ENCODE measurements at regions not wholly inside any gene's neighbourhood (a gene's known extent, or its start where the extent isn't known, plus 50 kb on each side); places are given as distances from the start of the nearest gene placed in this dataset.

DNA sequence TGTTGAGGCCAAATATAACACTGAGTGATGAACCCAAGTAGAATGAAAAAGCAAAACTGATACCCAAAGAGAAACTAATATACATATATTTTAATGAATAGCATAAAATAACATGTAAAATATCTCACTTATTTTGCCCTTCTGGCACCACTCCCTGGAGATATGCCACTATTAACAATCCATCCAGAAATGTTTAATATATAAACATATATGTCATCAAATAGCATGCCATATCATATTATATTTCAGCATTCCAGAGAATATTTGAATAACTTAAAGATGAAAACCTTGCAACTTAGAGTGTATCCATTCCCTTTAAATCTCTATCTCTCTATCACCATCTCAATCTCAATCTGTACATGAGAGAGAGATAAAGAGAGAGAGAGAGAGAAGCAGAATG lies 1073.3 kb upstream of the RAG2 start:
- no peak for DNase-seq (ENCODE audit: low spot score)

- no peak for DNase-seq (ENCODE audit: low spot score)
Observed at GRCh38 chr11:37666960-37667359, 1068.9 kb upstream of the RAG2 start.

DNA sequence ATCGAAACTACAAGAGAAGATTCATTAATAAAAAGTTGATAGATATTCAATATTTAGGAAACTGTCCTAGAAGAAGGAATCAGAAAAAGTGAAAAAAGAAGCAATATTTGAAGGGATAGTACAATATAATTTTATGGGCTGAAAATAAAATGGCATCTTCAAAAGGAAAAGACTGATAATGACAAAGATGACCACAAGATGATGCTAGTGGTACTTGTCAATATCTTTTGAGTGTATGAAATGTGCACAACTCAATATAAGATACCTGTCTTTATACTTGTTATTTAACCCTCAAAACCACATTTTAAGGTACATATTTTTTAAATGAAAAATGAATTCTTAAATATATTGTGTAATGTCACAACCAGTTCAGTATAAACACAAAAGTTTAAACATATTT lies 1059.6 kb upstream of the RAG2 start:
- no peak for DNase-seq (ENCODE audit: low spot score)

- DNase-seq (ENCODE audit: low spot score): no peak
Observed at GRCh38 chr11:37647767-37648166, 1049.7 kb upstream of the RAG2 start.

GRCh38 chr11:37643968-37644367 lies 1045.9 kb upstream of the RAG2 start:
- no peak for DNase-seq (ENCODE audit: low spot score)

DNA sequence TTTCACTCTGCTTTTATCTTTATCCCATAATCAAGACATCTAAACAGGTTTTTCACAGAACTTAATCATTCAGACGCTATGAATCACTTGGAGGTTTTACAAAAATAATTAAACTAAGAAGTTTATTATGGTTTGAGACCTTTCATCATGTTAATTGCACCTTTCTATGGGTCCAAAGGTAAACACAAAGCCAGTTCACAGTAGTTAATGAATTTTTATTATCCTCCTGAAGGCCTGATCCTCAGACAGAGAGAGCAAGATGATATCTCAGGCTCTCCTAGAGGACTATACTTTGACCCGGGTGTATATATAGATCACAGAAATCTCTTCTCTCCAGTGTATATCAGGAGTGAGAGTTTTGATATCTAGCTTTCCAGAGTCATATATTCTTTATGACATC lies 1044.3 kb upstream of the RAG2 start:
- DNase-seq (ENCODE audit: low spot score): no peak

GRCh38 chr11:37632748-37633147 lies 1034.7 kb upstream of the RAG2 start:
- DNase-seq (ENCODE audit: low spot score): no peak

GRCh38 chr11:37630866-37631265 lies 1032.8 kb upstream of the RAG2 start:
- DNase-seq (ENCODE audit: low spot score): no peak

- DNase-seq (ENCODE audit: low spot score): no peak
Observed at GRCh38 chr11:37623778-37624177, 1025.7 kb upstream of the RAG2 start.

- no peak for DNase-seq (ENCODE audit: low spot score)
Observed at GRCh38 chr11:37621662-37622061, 1023.6 kb upstream of the RAG2 start.

DNA sequence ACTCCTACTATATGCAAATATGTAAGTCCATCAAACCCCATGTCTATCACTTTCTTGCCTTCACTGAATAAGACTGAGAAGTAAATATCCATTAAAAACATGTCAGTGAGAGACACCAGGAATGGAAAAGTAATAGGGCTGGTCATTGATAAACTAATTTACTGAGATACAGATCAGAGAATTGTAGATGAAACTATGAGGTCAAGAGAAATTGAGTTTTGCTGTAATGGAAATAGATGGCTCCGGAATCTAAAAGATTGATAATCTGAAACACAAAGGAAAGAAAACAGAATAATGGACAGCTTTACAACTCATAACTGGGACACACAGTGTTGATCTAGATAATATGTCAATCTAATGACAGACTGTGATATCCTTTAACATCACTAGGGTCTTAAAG lies 1018.3 kb upstream of the RAG2 start:
- DNase-seq (ENCODE audit: low spot score): no peak

DNA sequence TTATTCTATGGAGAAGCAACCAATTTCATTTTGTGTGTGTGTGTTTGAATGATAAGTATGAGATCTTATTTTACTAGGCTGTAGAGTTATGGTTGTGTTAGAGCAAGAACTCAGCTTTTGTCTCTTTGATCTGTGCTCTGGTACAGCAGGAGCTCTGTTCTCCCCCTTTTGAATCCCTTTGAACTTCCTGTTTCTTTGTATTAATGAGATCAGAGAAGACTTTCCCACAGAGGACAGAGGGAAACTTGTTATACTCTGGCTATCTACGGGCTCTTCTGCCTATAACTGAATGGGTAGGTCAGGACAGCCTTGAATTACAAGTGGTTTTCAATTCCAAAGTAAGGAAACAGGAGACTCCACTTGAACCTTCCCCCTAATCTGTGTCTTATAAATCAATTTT lies 1015.0 kb upstream of the RAG2 start:
- no peak for DNase-seq (ENCODE audit: low spot score)

DNA sequence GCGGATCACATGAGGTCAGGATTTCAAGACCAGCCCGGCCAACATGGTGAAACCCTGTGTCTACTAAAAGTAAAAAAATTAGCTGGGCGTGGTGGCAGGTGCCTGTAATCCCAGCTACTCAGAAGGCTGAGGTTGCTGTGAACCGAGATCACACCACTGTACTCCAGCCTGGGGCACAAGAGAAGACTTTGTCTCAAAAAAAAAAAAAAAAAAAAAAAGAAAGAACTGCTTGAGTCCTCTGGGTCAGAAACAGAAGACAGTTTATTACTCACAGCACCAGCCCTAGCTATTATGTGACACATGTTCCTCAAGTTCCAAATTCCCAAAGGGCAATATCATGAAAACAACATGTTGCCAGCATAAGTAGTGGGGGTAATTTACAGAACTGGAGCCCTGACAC lies 1014.1 kb upstream of the RAG2 start:
- no peak for DNase-seq (ENCODE audit: low spot score)

DNA sequence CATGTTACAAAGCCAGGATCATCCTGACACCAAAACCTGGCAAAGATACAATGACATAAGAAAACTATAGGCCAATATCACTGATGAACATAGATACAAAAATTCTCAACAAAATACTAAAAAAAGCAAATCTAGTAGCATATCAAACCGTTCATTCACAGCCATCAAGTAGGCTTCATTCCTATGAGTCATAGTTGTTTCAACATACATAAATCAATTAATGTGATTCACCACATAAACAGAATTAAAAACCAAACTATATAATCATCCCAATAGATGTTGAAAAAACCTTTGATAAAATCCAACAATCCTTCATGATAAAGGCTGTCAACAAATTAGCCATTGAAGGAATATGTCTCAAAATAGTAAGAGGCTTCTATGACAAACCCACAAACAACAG lies 1007.2 kb upstream of the RAG2 start:
- DNase-seq (ENCODE audit: low spot score): no peak

DNA sequence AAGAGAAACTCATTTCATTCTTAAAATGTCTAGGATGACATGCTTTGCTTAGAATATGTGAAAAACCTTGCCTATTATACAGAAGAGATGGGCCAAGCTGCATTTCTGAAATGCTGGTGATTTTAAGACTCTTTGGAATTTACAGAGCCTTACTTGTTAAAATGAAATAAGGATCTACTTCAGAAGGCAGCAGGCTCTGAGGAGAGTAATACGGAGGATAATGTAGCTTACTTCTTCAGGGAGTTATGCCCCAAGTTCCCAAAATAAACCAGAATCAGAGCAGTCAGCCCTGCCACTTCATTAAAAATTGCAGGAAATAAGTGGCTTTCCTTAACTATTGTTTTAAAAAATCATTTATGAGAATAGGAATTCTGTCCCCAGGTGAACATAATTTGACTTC lies 1000.3 kb upstream of the RAG2 start:
- no peak for DNase-seq (ENCODE audit: low spot score)

GRCh38 chr11:37597776-37598175 lies 999.7 kb upstream of the RAG2 start:
- no peak for DNase-seq (ENCODE audit: low spot score)

DNA sequence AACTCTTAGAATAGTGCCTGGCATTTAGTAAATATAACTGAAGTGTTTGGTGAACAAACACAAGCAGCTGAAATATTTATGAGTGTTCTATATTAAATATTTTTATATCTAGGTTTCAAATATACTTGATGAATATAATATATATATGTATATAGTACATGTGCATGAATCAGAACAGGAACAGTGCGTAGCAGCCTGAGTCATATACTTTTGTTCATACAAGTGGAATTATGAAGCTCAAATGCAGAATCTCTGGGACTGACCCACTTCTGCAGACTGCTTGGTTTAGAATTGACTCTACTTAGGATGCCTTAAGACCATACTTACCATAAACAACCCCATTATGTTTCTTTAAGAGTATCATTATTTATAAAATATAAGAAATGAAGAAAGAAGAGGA lies 997.8 kb upstream of the RAG2 start:
- no peak for DNase-seq (ENCODE audit: low spot score)

DNA sequence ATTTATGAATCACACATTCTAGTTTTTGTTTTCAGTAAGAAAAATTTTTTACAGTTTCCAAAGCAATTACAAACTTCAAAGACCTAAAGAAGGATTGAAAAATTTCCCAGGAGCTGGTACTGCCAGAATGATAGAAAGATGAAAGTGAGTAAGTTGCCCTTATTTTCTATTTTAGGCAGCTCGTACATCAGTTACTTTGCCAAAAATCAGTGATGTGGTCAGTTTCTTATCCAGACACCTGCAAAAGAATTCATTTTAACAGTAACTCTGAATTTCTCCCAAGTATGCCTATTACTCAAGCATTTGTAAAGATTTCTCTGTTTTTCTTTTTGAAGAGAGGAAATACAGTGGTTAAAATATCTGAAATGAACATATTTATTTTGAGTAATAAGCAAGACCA lies 976.3 kb upstream of the RAG2 start:
- no peak for DNase-seq (ENCODE audit: low spot score)

GRCh38 chr11:37572491-37573171 lies 974.6 kb upstream of the RAG2 start:
- DNase-seq (ENCODE audit: low spot score): no peak

- no peak for DNase-seq (ENCODE audit: low spot score)
Observed at GRCh38 chr11:37571246-37571645, 973.2 kb upstream of the RAG2 start.

DNA sequence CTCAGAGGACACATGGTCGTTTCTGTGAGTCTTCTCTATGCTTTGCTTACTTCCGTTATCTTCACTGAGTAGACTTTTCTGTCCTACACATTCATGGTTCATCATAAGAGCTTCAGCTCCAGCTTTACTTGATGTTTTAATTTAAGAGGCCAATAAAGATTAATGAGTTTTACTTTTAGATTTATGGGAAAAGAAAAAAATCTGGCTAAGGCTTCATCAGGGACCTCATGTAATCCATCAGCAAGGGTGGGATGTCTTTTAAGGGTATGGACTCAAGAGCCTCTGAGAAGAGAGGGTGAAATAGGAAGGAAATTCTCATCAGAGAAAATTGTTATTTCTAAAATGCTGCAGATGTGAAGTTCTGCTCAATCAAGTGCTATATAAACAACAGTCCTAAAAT lies 963.0 kb upstream of the RAG2 start:
- no peak for DNase-seq (ENCODE audit: low spot score)

GRCh38 chr11:37560346-37560745 lies 962.3 kb upstream of the RAG2 start:
- no peak for DNase-seq (ENCODE audit: low spot score)

- DNase-seq (ENCODE audit: low spot score): no peak
Observed at GRCh38 chr11:37558619-37559210, 960.7 kb upstream of the RAG2 start.

- no peak for DNase-seq (ENCODE audit: low spot score)
Observed at GRCh38 chr11:37557990-37558389, 960.0 kb upstream of the RAG2 start.
